GM18498 (cell line): ENCODE measurements at regions not wholly inside any gene's neighbourhood (a gene's known extent, or its start where the extent isn't known, plus 50 kb on each side); places are given as distances from the start of the nearest gene placed in this dataset.
"Not testable (repeated sequence)": the region's sequence is repeated elsewhere in the genome, so short reads cannot be mapped to it uniquely, and the experiment has no call there.

ENCODE experiments used
- ATAC-seq: cut with Tn5 transposase; IDR thresholded peaks from one replicate; pipeline ENCODE4 v1.9.1; 2021; ENCODE audit warnings: mild to moderate bottlenecking, moderate library complexity; ENCODE audit not compliant: unreplicated experiment

GRCh38 chr3:193946945-193947344 lies 189.0 kb upstream of the HES1 start:
- ATAC-seq: no peak

GRCh38 chr3:193947596-193947995 lies 188.4 kb upstream of the HES1 start:
- no peak for ATAC-seq

GRCh38 chr3:193948459-193948858 lies 187.5 kb upstream of the HES1 start:
- no peak for ATAC-seq

- ATAC-seq: no peak
These were observed 184.1 kb upstream of the HES1 start for GRCh38 chr3:193951859-193952258.

DNA sequence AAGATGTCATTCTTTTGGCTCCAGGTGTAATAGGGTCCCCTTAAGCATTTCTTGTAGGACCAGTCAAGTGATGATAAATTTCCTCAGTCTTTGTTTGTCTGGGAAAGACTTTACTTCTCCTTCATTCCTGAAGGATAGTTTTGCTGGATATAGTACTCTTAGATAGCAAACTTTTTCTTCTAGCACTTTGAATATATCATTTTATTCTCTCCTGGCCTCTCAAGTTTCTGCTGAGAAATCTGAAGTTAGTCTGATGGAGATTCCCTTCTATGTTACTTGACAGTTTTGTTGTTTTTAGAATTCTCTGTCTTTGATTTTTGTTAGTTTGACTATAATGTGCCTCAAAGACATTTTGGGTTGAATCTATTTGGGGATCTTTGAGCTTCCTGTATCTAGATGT lies 181.2 kb upstream of the HES1 start:
- no peak for ATAC-seq

DNA sequence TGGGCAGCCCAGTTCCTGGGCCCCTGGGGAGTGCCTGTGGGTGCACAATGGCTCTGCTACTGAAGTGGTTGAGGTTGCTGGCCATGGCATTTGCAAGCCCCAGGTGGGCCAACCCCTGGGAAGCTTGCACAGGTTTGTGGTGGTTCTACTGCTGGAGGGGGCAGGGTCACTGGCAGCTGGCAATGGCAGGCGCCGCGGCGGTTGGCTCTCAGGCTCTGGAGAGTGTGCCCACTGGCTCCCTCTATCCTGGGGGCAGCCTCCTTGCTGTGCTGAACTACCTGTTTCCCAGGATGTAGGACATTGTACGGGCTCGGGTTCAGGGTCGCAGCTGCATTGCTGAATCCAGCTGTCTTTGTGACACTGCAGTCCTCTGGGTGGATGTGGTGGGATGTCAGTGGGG lies 180.2 kb upstream of the HES1 start:
- no peak for ATAC-seq

GRCh38 chr3:193959861-193960260 lies 176.1 kb upstream of the HES1 start:
- no peak for ATAC-seq

DNA sequence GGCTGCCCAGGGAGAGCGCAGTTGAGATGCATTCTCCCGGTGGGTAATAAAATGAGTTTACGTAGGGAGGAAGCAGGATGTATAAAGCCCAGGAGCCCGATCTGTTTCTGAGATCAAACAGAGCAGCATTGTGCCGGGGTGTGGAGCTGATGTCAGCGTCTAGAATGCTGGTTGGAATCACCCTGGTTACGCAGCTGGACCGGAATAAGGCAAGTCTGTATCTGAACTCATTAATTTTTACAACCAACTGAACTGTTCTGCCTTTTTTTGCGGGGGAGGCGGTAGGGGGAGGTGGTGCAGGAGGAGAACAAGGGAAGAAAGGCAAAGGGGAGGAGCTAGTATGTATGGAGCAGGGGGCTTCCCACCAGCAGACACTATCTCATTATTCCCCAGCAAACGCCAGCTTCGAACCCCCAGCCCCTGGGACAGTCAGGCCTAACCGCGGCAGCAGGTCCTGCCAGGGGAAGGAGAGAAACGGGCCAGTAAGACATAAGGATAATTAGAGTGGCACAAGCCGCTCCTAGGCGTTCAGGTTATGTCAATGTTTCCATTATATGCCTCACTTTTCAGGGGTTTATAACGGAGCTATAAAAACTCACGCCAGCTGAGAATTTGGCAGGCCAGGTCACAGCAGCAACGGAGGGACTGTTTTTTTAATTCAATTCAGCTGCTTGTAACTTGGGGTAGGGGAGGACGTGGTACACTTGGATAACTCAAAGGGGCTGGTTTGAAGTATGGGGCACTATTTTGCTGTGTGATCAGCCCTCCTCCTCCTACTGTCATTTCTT lies 175.3 kb upstream of the HES1 start:
- ATAC-seq: no peak

GRCh38 chr3:193962986-193963685 lies 172.8 kb upstream of the HES1 start:
- ATAC-seq: no peak

- ATAC-seq: peak; percentile 84
These were observed 172.0 kb upstream of the HES1 start for GRCh38 chr3:193963808-193964516.

GRCh38 chr3:193964517-193964880 lies 171.4 kb upstream of the HES1 start:
- no peak for ATAC-seq

DNA sequence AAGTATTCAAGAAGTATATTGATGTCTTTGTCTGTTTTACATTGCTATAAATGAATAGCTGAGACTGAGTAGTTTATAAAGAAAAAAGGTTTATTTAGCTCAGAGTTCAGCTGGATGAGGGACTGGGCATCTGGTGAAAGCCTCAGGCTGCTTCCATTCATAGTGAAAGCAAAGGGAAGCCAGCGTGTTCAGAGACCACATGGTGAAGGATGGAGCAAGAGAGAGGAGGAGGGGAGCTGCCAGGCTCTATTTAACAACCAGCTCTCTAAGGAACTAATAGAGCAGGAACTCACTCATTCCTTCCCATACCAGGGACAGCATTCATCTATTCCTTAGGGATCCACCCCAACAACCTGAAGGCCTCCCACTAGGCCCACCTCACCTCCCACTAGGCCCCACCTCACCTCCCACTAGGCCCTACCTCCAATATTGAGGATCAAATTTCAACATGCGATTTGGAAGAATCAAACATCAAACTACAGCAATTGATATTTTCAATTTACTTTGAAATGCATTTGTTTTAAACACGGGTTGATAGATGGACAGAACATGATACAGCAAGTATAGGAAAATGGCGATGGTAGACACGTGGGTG lies 167.5 kb upstream of the HES1 start:
- no peak for ATAC-seq

- ATAC-seq: not testable (repeated sequence)
These were observed 165.7 kb upstream of the HES1 start for GRCh38 chr3:193970131-193970772.

DNA sequence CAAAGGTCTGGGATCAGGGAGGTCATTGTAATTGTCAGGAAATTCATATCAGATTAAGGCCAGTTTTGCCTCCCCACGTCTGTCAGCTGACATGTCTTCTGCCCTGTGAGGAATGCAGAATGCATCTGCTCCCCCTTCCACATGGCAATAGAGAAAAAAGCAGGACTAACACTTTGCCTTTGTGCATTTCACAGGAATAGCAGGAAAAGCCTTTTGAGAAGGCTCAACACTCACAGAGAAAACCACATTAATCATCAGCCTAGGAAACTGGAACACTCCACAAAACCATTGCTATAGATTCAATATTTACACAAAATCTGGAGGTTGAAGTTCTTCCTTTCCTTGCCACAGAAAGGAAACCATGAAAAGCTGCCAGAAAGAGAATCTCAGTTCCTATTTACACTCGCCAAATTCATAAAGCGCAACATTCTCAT lies 165.2 kb upstream of the HES1 start:
- ATAC-seq: peak; percentile 40

- ATAC-seq: peak; percentile 65
These were observed 164.6 kb upstream of the HES1 start for GRCh38 chr3:193971261-193971751.

GRCh38 chr3:193971966-193972365 lies 164.0 kb upstream of the HES1 start:
- ATAC-seq: no peak

DNA sequence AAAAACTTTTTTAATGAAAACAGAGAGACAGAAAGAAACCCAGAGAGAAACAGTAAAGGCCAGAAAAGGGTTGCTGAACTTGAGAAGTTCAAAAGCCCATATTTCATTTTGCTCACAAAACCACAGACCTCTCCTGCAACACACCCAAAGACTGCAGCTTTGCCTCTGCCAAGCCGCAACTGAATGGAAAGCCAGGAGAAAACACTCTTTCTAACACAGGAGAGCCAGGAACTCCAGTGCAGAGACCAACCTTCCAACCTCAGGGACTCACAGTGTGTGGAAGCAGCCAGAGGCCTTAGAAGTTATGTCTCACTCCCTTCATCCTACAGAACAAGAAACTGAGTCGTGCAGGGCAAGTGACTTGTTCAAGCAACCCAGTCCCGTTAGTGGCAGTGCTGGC lies 163.1 kb upstream of the HES1 start:
- ATAC-seq: no peak

DNA sequence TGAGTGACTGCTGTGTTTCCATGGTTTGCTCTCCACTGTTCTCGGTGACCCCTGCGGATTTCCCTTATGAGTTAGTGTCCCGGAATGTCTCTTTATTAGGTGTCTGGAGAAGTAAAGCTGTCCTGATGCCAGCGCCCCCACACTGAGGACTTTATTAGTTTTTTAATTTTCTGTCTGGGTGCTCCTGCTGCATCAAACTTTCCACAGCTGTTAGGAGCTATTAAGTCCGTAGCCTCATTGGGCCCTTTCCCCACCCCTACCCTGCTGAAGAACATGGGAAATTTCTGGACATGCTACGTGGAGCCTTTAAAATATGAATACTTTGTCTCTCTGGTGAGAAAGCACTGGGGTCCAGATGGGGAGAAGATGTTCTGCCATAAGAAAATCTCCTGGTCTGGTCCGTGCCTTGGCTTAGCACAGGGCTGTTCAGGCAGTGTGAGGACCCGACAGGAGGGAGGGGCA lies 161.7 kb upstream of the HES1 start:
- no peak for ATAC-seq

- no peak for ATAC-seq
These were observed 161.0 kb upstream of the HES1 start for GRCh38 chr3:193974671-193975535.

GRCh38 chr3:193977622-193978021 lies 158.3 kb upstream of the HES1 start:
- ATAC-seq: no peak
